ENCODE measurements at regions not wholly inside any gene's neighbourhood (a gene's known extent, or its start where the extent isn't known, plus 50 kb on each side); places are given as distances from the start of the nearest gene placed in this dataset.

DNA sequence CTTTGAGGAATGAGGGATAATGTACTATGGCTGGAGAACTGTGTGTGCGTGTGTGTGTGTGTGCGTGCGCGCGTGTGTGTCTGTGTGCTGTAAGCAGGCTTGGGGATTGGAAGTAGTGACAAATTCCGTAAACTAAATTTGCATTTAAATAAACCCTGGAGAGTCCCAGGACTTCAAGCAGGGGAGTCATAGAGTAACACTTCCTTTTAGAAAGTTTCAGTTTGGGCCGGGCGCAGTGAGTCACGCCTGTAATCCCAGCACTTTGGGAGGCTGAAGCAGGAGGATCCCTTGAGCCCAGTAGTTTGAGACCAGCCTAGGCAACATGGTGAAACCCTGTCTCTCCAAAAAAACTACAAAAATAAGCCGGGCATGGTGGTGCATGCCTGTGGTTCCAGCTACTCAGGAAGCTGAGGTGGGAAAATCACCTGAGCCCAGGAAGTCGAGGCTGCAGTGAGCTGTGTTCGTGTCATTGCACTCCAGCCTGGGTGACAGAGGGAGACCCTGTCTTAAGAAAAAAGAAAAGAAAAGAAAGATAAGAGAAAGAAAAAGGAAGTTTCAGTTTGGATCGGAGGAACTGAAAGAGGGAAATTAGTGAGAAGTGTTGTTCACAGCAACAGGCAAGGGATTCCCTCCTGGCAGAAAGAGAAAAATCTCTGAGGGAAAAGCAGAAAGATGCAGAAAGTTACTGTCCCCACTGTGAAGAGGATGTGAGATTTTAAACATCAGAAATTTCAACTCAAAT lies 222.7 kb upstream of the SOX5 start:
- Histone ChIP-seq H3K27me3 (no peaks in the 10 kb centered on the region), H3K27ac (no peak overlapping the region), H3K36me3 (no peaks in the 10 kb centered on the region), H3K4me1 (no peaks in the 10 kb centered on the region), H3K9me3 (no peaks in the 10 kb centered on the region), H3K4me3 (no peak overlapping the region)
- TF ChIP-seq, protein P1, sequence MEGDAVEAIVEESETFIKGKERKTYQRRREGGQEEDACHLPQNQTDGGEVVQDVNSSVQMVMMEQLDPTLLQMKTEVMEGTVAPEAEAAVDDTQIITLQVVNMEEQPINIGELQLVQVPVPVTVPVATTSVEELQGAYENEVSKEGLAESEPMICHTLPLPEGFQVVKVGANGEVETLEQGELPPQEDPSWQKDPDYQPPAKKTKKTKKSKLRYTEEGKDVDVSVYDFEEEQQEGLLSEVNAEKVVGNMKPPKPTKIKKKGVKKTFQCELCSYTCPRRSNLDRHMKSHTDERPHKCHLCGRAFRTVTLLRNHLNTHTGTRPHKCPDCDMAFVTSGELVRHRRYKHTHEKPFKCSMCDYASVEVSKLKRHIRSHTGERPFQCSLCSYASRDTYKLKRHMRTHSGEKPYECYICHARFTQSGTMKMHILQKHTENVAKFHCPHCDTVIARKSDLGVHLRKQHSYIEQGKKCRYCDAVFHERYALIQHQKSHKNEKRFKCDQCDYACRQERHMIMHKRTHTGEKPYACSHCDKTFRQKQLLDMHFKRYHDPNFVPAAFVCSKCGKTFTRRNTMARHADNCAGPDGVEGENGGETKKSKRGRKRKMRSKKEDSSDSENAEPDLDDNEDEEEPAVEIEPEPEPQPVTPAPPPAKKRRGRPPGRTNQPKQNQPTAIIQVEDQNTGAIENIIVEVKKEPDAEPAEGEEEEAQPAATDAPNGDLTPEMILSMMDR (IDR thresholded peaks at IDR 0.05), result no peak
- intact Hi-C loops (cut with DNase I; ENCODE audit: low total_unique reads), result no loop called here
- DNase-seq, result peak in 1 of 2 donors; percentile 20

DNA sequence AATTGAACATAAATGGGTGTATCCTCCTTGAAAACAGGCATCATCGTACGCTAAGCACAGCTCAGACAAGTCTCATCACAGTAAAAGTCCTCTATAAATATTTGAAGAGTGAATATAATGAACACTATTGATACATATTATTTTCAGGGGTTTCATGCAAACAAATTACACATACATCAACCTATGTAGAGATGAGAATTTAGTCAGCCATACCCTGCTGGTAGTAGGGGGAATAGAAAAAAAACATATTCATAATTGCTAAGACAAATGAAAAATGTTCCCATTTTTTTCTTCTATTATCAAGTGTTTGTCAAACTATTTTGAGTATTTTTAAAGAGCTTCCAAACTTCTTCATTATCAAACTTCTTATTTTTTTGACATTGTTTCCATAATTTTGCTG lies 205.6 kb upstream of the SOX5 start:
- DNase-seq, result no peak
- Histone ChIP-seq H3K27me3 (no peaks in the 10 kb centered on the region), H3K4me1 (peaks cover 0 to 5% (median 0%) of the 10 kb centered on the region in 4 donors), H3K27ac (no peak overlapping the region), H3K9me3 (no peaks in the 10 kb centered on the region), H3K36me3 (no peaks in the 10 kb centered on the region), H3K4me3 (no peak overlapping the region)
- TF ChIP-seq, protein P1 (IDR thresholded peaks at IDR 0.05), result no peak
- intact Hi-C loops (cut with DNase I; ENCODE audit: low total_unique reads), result no loop called here

DNA sequence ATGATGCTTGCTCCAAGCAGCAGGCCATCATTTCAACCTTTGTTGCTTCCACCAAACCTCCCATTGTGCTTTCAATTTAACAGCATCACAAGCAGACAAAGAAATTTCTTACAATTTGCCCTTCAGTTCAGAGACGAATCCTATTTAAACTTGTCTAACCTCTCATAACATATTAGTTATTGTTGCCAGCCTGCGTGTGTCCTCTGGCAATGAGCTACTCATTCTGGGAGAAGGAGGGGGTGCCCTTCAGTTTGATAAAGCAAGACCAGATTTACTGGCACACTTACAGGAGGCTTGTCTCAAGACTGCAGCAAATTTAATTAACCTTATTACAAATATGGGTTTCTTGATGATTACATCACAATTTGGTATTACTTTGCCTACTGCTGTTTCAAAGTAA lies 203.6 kb upstream of the SOX5 start:
- no peaks in the 10 kb centered on the region for H3K36me3 ChIP-seq
- H3K9me3 ChIP-seq, result no peaks in the 10 kb centered on the region
- H3K4me3 ChIP-seq, result no peak overlapping the region
- H3K4me1 ChIP-seq, result peaks cover 0 to 5% (median 0%) of the 10 kb centered on the region in 4 donors
- H3K27ac ChIP-seq, result no peak overlapping the region
- no peaks in the 10 kb centered on the region for H3K27me3 ChIP-seq
- intact Hi-C loops (cut with DNase I; ENCODE audit: low total_unique reads), result no loop called here
- no peak for DNase-seq
- TF ChIP-seq, protein P1 (IDR thresholded peaks at IDR 0.05), result no peak

DNA sequence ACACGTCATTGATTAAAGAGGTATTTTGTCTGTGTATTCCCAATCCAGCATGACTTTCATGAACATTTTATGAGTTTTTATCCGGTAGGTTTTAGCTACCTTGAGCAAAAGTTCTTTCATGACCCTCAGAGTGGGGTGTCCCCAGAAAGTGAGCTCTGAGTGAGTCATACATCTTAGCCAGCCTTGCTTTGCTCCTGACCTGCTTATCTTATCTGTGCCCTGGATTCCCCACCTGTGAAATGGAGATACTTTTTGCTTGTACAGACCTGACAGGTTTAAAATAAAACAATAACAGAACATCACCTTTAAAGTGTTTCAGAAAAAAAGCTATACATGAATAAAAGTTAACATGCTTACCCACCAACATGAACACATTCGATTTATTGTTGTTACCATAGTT lies 202.8 kb upstream of the SOX5 start:
- Histone ChIP-seq H3K36me3 (no peaks in the 10 kb centered on the region), H3K27me3 (no peaks in the 10 kb centered on the region), H3K27ac (no peak overlapping the region), H3K4me1 (peaks cover 0 to 5% (median 0%) of the 10 kb centered on the region in 4 donors), H3K9me3 (no peaks in the 10 kb centered on the region), H3K4me3 (no peak overlapping the region)
- DNase-seq, result no peak
- intact Hi-C loops (cut with DNase I; ENCODE audit: low total_unique reads), result no loop called here
- TF ChIP-seq, protein P1 (IDR thresholded peaks at IDR 0.05), result no peak

DNA sequence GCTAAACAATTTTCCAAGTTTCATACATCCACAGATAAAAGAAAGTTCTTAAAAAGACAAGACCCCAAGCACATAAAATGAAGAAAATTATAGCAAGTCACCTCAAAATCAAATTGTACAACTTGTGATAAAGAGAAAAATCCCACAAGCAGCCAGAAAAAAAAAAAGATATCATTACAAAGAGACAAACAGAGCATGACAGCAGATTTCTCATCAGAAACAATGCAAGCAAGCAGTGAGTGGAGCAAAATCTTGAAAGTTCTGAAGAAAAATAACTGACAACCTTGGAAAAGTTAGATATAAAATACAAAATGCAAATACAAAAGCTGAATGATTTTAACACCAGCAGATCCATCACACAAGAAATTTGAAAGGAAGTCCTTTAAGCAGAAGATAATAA lies 194.5 kb upstream of the SOX5 start:
- peaks cover 0 to 7% (median 0%) of the 10 kb centered on the region in 4 donors for H3K4me1 ChIP-seq
- TF ChIP-seq, protein P1 (IDR thresholded peaks at IDR 0.05), result no peak
- no peak for DNase-seq
- no peaks in the 10 kb centered on the region for H3K27me3 ChIP-seq
- no peak overlapping the region for H3K4me3 ChIP-seq
- intact Hi-C loops (cut with DNase I; ENCODE audit: low total_unique reads), result no loop called here
- H3K36me3 ChIP-seq, result no peaks in the 10 kb centered on the region
- no peaks in the 10 kb centered on the region for H3K9me3 ChIP-seq
- no peak overlapping the region for H3K27ac ChIP-seq
